Muscle of back (tissue), 3 donors: ENCODE measurements at regions not wholly inside any gene's neighbourhood (a gene's known extent, or its start where the extent isn't known, plus 50 kb on each side); places are given as distances from the start of the nearest gene placed in this dataset.
A peak's percentile ranks its signal among the peaks of the same experiment; 100 is the strongest.

Experiments used
- DNase-seq, 3 donors: peaks; one replicate each; pipeline versions ENCODE4 v3.0.0 to v3.0.0-alpha.2; 2013

DNA sequence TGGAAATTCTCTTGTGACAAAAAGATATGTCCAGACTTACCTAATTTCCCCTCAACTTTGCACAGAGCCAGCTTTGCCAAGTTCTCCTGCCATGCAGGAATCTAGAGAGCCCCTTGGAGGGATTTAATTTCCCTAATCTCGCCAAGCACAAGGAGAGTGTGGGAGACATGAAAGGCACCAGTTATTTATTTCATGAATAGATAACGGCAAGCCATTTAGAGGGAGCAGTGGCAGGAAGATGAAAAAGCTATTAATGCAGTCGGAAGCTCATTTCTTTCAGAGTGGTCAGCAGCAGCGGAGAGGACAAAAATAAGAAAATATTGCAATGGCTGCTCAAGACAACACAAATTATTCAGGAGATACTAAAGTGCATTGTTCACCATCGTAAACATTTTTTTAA lies 150.9 kb upstream of the WSCD2 start:
- no peak for DNase-seq

DNA sequence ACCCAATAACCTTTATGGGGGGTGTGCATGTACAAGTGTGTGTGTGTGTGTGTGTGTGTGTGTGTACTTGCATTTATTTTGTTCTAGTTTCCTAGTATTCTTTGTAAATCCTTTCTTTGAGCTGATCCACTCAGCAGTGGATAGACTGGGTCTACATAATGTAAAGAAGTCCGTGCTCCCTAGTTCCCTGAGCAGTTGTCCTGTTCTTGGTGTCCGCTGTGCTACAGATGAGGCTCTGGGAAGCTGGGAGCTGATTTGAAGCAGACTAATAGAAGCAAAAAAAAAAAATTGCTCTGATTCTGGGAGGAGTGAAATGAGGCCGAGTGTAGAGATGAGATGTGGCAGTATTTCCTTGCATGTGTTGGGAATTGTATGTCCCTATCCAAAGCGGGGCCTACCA lies 150.4 kb upstream of the WSCD2 start:
- no peak for DNase-seq

DNA sequence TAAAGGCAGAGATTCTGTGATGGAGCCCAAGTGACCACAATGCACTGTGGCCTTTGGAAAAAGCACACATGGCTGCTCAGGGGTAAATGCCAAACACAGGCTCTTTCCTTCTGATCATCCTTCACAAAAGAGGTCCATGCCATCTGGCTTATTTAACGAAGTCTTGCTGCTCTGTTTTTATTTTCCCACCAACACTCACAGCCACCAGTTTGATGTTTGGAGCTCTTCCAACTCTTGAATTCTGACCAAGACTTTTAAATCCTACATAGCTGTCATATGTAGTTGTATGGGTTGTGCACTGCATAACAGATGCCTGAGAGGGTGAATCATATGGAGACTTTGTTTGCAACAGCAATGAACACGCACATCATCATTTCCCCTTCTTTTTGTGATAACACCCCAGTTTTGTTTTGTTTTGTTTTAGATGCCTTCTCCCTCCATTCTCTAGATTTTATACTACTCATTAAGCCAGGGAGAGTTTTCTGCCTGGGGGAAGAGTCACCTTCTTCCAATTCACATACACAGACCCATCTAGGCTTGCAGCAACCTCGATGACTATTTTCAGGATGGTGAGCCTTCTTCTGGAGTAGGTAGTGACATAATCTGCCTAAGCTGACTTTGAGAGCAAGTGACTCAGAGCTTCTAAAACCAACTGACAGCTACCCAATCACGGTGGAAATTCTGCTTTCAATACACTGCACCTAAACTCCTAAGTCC lies 145.2 kb upstream of the WSCD2 start:
- no peak for DNase-seq

DNA sequence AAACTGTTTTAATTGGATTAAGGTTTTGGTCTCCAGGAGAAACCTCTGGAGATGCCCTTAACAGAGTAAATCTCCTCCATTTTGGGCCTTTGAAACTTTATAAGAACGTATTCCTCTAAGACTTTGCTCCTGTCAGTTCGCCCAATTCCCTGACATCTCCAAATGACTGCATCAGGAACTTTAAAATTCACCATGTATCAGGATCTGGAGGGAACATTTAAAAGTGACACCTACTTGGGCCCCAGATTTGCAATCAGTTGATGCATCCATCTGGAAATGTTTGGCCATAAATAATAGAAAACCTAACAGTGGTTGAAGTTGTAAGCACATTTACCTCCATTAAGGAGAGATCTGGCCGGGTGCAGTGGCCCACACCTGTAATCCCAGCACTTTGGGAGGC lies 144.1 kb upstream of the WSCD2 start:
- DNase-seq = no peak

DNA sequence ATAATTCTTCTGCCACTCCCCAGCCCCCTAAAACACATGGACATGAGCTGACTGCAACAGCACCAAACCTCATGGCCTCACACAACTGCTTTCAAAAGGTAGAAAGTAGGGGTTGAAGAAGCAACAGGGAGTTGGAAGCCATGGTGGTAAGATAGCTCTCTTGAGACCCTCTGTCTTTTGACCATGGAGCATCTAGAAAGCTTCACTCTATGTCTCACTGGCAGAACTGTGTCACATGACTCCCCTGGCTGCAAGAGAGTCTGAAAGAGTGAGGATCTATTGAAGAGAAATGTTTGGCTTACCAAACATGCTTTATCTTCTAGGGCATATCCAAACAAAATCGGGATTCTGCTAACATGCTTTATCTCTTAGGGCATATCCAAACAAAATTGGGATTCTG lies 142.9 kb upstream of the WSCD2 start:
- DNase-seq = no peak

DNA sequence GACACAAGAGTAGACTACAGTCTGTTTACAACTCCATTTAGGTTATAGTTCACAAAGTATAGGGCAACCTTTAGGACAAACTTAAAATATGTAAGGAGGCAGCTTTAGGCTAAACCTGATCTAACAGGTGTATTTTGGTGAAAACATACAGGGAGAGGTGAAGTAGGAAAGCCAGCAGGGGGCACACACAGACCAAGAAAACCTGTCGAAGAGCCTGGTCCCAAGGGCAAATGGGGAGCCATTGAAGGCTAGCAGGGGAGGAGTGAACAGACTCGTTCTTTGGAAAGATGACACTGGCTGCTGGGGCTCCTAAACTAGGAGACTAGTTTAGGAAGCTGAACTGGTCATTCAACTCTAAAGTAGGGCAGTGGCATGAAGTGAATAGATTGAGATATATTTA lies 138.8 kb upstream of the WSCD2 start:
- DNase-seq = peak in 2 of 3 donors; percentile 6 to 28

DNA sequence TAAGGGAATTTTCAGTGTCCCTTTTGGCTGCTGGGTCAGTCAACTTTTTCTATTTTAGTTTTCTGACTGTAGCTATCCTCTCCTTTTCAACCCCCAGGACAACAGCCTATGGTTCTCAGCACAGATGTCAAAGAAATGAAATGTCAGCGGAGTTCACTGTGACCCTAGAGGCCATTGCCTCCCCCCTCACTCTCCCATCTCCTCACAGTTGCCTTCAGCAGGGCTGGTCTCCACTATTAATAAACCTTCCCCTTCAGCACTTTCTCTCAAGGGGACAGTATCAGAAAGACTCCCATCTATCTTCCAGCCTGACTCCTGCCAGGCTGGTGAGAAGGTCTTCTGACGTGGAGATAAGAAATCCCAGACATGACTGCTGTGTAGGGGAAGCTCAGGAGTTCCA lies 137.1 kb upstream of the WSCD2 start:
- DNase-seq = no peak

DNA sequence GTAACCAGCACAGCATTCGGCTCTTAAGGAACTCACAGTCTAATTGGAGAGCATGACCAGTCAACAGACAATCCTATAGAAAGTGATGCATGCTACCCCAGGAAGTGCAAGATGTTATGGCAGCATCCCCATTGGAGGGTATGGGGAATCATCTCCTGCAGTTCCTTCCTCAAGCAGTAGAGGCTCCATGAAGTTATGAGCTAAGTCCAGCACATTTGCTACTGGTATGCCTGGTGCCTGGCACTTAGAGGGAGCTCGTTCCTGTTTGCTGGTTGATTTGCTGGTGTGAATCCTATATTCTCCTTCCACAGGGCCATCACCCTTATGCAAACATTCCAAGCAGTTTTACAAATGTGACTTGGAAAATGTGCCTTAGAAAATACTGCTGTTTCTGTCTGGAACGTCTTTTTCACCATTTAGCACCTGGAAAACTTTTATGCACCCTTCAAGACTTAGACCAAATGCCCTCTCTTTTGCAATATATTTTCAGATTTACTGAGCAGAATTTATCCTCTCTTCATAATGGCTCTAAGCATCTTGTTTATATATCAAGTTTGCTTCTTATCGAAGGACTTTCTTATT lies 136.1 kb upstream of the WSCD2 start:
- no peak for DNase-seq

DNA sequence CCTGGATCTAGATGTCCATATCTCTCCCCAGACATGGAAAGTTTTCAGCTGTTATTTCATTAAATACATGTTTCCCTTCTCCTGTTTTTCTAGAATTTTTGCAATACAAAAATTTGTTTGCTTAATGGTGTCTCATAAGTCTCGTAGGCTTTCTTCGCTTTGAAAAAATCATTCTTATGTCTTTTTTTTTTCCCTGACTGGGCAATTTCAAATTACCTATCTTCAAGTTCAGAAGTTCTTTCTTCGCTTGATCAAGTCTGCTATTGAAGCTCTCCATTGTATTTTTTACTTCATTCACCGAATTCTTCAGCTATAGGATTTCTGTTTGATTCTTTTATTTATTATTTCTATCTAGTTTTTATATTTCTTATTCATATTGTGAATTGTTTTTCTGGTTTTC lies 130.2 kb upstream of the WSCD2 start:
- DNase-seq = no peak

DNA sequence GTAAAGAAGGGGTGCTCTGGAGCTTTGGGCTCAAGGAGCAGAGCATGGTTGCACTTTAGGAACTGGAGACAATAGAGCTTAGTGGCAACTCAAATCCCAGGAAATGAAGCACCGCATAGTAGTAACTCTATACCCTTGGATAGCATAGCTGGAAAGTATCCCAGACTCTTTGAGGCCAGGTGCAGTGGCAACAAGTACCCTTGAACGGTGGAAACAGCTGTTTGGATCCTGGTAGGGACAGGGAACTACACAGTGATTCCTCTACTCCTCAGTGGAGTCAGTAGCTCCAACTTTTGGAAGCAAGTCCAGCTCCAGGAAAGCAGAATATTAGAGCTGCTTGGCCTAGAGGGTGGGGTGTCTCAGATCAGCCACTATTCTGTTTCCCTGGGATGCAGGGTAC lies 129.0 kb upstream of the WSCD2 start:
- no peak for DNase-seq

DNA sequence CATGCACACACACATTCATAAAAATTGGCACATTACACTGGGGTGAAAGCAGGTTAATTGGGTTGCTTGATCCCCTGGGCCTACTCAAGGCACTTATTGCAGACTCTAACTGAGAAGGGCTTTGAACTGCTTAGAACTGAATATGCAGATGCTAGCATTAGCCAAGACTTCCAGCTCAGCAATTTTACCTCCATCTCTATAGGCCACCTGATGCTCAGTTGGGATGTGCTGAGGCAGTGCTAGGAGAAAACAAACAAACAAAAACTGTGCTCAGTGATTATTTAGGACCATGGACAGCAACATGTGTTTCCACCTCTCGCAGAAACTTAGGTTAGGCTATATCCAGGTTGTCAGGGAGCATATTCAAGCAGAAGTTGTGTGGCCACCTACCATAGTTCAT lies 124.8 kb upstream of the WSCD2 start:
- DNase-seq = peak in 1 of 3 donors; percentile 47

DNA sequence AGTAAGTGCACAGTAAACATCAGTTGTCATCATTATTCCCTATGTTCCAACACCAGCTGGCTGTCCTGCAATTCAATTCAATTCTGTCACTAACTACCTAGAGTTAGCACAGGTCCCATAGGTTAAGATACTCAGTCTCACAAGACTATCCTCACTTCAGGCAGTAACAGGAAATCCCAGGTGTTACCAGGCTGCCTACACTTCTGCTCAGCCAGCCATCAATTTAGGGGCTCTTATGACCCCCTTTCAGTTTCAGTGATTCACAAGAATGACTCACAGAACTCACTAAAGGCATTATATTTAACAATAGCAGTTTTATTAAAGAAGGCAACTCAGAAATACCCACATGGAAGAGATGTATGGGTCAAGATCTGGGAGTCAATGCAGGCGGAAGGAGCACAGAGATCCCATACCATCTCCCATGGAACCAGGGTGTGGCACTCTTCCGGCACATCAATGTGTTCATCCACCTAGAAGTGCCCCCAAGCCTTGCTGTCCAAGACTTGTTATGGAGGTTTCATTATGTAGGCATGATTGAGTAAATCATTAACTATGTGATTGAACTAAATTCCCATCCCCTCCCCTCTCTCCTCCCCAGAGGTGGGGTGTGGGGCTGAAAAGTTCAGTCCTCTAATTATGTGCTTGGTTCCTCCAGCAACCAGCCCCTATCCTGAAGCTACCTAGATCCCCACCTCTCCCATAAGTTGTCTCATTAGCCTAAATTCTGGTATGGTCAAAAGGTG lies 120.8 kb upstream of the WSCD2 start:
- no peak for DNase-seq

DNA sequence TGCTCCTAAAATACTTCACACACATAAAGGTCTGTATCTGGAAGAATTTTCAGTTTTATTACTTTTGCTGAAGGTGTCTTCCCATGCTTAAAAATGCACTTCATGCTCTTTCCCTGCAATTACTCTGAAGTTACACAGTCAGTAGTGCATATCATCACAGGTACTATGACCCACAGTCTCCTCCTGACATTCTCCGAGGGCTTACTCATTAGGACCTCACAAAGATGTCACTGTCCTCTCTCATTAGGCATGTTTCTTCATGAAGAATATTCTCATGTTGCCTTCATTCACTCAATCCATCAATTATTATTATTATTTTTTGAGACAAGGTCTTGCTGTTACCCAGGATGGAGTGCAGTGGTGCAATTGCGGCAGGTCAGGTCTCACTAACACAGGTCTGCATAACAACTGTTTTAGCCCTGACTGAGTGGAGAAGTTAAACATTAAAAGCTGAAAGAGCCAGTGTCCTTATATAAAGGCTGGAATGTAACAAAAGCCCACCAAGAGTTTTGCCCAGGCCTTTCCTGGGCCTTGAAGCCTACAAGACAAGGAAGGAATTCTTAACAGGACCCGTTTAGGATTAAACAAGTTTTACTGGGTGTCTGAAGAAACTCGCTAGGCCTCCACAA lies 119.5 kb upstream of the WSCD2 start:
- no peak for DNase-seq

DNA sequence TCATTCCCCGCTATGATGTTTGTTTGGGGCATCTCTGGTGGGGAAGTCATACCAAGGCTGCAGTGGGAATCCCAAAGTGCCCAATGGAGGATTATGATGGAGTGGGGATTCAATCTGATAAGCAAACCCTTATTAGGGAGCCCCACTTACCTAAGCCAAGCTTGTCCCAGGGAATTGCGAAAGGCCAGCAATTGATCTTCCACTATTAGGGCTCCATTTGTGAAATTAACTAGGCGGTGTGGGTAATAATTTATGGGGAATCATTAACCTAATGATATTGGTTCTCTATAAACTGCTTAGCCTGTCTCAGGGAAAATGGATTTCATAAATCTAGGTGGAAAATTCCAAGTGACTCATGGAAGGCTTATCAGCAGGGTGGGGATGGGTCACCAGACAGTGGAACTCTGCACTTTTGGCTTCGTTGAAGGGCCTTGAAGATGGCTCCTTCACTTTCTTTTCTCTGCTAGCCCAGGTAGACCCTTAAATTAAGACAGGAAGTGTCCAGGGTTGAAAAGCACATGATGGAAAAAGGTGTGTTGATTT lies 113.0 kb upstream of the WSCD2 start:
- no peak for DNase-seq

DNA sequence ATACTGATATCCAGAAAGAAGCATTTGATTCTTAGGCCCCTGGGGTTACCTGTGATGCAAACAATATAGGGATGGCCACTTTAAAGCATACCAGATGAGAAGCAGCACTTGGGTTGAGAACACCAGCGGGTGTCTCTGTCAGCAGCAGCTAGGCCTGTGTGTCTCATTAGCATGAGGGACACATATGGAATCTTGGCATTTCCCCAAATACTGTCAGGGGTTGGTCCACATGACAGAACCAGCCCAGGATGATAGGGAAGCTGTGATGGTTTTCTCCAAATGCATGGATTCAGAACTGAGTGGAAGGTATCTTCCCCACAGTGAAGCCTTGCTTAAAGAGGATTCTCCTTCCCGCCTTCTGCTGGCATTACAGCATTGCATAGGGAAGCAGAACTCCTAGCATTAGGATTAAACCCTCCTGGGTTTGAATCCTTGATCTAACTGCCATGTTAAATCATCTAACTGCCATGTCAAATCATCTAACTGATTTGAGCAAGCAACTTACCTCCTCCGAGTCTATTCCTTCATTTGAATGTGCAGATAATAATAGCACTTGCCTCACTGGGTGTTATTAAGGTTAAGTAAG lies 111.5 kb upstream of the WSCD2 start:
- DNase-seq = no peak

DNA sequence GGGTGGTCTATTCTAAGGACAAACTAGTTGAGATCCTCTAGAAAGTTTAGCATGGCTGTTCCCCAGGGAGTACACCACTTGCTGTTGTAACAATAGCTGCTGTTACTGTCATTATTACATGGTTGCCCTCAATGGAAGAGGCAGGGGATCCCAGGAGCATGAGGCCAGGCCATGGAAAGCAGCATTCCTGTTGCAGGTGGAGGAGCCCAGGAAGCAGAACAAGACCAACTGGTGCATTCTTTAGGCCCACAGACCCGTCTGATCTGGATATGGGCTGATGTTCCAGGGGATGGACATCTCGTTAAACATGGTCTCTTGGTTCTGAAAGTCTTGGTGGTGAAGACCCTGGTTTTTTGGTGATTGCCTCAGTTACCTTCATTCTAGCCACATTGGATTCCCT lies 109.2 kb upstream of the WSCD2 start:
- no peak for DNase-seq

DNA sequence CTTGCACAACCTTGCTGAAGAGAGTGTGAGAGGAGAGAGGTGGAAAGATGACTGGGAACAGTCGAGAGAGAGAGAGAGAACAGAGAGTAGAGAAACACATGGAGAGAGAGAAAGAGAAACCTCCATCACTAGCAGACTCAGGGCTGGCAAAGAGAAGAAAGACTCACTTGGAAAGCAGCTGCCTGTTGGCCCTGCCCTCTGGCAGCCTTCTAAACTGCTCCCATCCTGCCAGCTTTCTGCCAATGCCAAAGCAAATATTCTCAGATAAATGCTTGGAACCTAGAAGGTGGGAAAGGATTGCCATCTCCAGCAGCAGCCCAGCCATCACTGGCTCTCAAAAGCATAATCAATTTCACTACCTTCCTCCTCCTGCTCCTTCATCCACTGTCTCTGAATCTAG lies 107.9 kb upstream of the WSCD2 start:
- no peak for DNase-seq

DNA sequence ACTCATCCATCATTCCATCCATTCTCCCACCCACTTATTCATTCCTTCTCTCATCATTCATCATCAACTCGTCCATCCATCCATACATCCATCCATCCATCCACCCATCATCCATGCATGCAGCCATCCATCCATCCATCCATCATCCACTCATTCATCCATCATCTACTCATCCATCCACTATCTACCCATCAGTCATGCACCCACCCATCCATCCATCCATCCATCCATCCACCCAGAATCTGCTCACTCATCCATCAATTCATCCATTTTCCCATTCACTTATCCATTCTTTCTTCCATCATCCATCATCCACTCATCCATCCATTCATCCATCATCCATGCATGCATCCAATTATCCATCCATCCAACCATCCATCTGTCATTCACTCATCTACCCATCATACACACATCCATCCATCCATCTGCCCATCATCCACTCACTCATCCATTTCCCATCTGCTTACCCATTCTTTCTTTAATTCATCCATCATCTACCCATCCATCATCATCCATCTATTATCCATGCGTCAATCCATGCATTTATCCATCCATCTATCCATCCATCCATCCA lies 107.1 kb upstream of the WSCD2 start:
- DNase-seq = no peak

DNA sequence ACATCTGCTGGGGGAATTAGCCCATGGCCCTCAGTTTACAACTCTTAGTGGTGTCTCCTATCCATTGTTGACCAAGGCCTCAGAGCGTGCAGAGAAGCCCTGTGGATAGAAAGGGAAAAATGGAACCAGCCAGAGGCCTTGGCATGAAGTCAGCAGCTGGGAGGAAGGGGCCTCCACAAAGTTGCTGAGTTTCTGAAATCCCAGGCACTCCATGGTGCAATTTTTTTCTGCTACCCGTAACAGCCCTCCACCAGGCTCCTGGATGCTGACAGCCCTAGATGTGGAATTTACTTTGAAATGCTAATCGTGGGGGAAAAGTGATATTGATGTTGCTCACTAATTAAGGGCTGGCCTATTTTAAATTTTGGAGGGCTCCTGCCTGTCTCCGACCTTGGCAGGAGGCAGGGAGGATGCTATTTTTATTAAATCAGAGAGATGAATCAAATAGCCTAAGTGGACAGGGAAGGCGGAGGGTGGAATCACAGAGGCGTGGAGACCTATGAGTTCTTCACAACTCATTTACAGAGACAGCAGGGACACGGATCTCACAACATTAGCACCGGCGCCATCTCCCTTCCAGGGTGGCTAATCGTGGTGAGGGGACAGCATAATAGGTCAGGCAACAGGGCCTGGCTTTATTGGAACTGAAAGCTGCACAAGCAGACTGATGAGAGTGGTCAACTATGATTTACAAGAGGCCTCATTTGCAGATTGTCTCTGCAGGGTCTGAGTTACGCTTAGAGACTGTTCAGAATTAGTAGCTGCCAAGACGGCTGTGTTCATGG lies 99.8 kb upstream of the WSCD2 start:
- DNase-seq = no peak

DNA sequence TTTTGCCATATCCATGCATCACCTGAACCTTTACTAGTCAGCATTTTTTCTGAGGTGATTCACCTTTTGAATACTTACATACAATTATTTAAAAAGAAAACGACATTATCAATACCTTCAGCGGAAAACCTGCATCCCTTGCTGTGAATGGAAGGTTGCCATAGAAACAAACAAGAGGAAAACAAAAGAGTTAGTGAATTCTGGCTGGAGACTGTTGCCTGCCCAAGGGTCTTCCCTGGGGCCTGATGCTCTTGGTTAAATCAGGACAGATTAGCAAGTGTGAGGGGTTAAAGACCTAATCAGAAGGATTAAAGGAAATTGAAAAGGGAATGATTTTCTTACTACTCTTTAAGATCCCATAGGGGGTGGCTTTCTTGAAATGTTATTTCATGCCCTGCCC lies 96.0 kb upstream of the WSCD2 start:
- DNase-seq = no peak

DNA sequence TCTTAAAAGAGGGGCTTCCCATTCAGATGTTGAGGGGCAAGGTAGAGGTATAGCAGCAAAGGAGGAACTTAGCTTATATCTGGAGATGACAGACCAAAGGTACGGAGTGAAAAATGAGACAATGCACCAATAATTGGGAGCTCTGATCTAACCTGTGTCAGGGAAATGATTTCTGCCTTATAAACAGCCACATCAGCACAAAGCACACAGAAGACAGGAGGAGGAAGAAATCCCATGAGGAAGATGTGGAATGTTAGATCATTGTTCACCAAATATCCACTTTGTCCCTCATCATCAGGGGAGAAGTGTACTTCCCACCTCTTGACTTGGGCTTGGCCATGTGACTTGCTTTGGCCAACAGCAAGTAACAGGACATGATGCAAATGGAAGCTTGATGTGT lies 93.7 kb upstream of the WSCD2 start:
- DNase-seq = no peak
